Stimulated activated CD8-positive, alpha-beta memory T cell treated with anti-CD3 and anti-CD28 coated beads, Interleukin-15, amount 100 ng/mL, for 1 hour (primary cell): ENCODE measurements at regions not wholly inside any gene's neighbourhood (a gene's known extent, or its start where the extent isn't known, plus 50 kb on each side); places are given as distances from the start of the nearest gene placed in this dataset.

Experiments
- DNase-seq: peaks from one replicate; pipeline ENCODE4 v3.0.0-alpha.2; 2020; ENCODE audit warnings: low read depth

DNA sequence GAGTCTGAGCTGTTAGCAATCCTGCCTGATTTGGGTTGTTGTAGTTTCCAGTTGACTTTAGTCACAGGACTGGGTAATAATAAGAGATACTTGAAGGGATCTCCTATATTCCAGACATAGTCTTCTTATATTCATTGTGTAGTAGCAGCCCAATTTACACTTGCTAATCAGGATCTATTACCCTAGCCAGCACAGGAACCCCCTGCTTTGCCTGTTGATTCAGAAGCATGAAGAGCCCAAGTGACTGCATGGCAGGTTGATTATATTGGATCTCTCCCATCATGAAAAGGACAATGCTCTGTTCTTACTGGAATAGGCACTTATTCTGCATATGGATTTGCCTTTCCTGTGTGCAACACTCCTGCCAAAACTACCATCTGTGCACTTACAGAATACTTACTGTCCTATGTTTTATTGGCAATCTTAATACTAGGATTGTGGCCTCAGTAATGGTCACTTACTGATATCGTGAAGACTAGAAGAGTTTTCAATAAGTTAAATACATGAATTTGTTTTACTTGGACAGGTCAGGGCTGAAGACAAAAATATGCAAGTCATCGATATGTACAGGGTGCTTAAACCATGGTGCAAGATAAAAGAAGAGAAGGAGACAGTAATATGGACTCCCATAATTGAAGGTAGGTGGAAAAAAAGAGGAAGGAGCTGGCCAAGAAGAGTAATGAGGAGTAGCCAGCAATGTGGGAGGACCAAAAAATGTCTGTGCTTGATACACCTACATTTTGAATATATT lies 304.1 kb downstream of the MCTP2 start:
- no peak for DNase-seq

DNA sequence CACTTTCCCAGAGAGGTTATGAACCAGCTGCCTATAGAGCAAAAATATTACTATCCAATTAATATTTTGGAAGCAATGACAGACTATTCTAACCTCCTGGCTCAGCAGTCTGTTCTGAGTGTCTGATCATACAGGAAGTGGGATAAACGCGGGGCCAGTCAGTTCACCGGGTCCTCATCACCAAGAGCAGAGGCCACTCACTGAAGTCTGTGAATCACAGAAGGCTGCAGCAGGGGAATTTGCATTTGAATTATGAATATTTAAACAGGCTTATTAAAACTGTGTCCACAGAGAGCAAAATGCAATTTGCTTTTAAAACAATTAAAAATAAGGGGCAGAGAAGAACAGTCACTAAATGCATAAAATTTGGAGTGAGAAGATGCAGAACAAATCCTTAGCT lies 305.2 kb downstream of the MCTP2 start:
- DNase-seq: no peak

DNA sequence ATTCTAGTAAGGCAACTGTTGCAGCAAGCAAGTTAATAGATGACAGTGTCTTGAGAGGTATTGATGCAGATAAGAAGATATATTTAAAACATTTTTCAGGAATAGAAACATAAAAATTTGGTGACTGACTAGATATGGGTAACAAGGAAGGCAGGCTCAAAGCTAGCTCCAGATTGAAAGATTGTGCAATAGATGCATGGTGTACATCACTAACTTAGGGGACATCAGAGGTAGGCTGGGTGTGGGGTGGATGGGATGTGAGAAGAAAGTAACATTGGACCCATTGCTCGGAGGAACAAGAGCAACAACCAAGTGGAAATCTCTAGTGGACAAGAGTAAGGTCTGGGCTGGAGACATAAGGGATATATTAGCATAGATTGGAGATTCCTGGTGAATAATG lies 306.9 kb downstream of the MCTP2 start:
- DNase-seq: no peak

DNA sequence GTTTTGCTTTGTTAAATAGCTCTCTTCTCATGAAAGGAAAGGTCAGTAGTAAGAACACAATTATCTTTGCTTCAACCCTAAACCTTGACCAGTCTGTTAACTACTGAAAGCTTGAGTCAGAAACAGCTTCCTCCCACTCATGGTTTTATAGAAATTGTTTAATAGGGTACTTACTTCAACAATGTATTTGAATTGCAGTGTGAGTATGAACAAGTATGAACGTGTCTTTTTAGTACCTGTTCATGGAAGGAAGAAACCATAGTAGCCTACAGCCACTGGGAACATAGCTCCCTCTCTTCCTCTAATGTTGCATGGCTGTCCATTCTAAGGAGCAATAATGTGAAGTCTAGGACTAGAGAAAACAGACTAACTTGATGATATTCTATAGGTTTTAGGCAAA lies 311.0 kb downstream of the MCTP2 start:
- no peak for DNase-seq

DNA sequence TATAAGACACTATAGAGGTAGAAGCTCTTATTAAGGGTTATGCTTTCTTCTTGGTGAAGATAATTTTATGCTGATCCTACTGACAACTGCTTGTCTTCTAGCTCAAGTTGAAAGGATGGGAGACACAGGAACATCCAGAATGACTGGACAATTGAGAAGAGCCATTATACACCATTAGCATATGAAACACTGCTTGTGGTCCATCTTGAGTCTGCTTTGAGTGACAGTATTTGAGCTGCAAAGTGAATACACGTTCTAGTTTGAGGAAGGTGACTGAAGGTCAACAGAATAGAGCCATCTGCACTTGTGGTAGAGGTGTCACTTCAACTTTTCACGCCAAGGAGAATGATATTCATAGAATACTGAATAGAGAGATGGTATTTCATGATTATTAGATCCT lies 315.4 kb downstream of the MCTP2 start:
- no peak for DNase-seq

DNA sequence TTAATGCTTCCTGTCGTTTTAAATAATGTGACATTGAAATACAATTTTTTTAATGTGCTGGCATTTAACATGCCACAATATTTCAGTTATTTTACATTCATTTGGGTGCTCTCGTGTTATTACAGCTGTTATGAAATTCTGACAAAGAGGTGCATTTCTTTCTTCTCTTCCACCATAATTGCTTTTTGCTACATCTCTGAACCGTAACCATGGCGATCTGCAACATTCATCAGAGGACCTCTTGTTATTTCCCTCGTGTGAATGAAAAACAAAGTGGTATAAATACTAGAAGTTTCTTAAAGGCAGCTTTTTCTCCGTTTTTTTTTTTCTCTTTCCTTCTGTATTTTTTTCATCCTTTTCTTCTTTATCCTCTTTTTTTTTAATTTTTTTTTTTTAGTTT lies 316.4 kb downstream of the MCTP2 start:
- DNase-seq: no peak

DNA sequence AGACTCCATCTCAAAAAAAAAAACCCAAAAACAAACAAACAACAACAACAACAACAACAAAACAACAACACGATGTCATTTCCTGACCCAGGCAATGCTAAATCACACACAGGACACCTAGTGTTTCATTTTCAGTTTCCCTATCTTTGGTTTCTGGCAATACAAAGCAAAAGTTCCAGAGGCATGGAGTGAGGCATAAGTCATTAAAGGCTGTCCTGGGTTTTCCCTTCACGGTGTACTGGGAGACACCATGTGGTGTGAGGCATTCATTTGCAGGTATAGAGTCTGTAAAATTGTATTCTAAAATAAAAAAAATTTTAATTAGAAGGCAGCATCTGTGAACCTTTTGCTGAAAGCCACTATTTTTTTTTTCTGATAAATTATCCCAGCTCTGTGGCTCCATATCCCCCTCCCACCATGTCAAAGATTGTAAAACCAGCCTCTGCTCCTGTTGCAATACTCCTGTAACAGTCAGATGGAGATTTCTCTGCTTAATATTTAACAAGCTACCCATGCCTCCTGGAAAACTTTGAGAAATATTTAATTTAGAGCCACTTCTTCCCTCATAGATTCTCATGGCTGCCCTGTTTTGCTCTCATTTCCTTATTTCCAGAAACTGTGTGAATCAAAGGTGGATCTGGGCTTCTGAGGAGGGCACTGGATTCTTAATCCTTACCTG lies 324.6 kb downstream of the MCTP2 start:
- DNase-seq: no peak

DNA sequence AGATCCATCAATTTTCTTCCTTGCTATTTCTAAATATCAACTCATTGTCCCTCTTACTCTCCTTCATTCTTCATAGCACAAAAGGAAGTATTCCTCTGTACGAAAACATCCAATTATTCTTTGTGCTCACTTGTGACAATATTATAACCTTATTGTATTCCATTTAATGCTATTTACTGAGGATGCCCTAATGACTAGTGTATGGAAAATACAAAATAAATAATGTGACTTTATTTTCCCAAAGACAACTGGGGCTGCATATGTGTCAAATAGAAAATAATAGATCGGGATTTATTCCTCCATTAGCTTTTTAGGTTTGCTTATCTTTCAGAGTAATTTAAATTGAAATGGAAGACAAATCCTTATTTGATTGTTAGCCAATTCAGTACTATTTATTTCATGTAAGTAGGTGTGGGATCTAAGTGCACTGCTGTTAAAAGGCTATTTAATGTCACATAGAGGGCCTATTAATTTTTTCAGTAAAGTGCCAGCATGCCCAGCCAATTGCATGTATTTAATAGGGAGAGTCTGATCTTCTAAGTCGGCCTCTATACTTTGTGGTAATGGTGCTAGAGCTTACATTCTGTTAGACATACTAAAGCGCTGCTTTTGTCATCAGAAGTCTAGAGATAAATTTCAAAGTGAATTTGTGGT lies 329.8 kb downstream of the MCTP2 start:
- no peak for DNase-seq

DNA sequence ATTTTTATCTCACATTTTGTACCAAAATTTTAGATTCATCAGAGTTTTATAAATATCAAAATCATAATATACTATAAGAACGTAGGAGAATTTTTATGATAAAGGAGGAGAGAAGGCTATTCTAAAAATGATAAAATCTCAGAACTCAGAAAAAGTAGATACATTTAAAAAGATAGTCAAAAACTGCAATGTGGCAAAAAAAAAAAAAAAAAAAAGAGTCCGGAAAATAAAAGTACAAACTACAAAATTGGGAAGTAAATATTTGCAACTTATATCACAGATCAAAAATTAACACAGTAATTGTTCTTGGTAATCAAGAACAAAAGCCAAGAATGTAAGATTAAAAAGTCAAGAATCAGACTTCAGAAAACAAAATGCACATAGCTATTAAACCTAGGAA lies 332.1 kb downstream of the MCTP2 start:
- DNase-seq: no peak

DNA sequence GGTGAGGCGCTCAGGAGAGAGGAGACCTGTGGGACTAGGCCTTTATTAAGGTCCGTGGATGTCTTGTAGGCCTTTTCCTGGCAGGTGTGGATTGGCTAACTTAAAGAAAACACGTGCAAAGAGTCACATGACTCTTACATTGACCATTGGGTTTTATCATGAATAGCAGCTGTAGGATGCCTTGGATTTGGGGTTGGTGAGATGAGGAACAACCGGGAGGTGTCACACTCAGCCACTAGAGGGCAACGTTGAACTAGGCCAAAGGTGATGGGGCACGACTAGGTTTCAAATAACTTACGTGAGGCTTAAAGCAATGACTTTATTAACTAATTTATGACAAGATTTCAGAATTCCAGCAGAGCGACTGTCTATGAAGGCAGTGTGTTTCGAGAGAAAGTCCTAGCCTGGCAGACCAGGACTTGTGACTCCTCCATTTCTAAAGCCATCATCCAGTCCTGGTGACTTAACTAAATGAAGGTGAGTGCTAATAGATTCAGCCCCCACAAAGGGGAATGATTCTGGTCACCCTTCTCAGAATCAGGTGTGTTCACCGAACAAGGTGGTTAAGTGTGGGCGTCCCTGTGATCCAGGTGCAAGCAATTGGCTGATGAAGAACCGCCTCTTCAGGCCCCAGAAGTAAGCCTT lies 345.6 kb downstream of the MCTP2 start:
- DNase-seq: no peak

DNA sequence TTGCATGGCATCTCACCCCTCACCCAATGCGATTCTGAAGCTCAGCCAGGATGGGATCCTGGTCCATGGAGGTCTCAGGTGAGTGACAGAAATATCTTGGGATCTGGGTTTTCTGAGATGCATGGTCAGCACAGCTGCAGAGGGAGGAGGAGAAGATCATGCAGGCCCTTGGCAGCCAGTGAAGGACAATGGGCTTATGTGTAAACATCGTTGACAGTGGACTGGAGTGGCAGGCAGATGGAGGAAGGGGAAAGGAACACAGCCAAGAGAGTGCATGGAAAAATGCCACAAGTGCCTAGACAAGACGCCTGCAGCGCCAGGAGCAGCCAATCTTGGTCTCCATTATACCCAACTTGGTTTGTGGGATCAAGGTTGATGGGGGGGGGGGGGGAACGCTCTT lies 347.9 kb downstream of the MCTP2 start:
- DNase-seq: no peak

DNA sequence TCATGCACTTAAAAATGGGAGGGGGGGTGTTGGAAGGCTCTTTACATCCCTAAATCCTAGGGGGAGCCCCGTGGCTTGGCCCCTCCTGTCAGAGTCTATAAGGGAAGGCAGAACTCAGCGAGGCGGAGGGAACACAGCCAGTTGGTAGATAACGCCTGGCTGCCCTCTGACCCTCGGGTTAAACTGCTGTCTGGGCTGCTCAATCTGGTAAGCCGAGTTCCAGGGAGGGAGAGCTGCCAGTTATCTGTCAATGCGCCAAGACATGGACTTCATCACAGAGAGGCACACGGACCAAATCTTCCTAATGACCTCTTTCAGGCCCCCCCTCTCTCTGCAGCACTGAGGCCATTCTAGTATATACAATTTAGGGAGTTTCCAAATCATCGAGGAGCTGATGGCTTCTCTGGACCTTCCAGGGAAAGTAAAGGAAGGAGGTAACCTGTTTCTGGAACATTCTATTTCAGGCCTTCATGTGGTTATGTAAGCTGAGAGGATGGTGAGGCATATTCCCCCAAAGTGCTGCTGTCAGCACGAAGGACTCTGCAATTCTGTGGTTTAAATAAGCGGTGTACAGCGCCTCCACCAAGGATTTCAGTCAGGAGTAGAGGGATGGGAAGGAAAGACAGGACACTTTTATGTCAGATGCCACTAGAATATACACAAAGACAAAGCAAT lies 349.0 kb downstream of the MCTP2 start:
- no peak for DNase-seq

DNA sequence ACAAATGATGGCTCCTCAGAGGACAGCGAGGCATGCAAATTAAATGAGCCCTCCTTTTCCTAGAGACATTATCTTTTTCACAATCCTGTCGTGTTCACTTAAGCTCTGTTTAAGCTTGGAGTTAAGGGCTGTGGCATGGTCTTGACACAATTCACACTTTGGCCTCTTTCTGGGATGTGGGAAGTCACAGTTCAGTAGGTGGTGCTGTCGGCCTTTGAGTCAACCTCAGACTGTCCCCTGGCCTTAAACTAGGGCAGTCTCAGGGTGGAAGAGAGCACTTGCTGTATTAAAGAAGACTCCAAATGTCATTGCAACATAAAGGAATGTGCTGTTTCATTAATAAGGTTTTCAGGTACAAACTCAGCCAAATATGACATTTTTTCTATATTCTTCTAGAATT lies 351.0 kb downstream of the MCTP2 start:
- DNase-seq: no peak

DNA sequence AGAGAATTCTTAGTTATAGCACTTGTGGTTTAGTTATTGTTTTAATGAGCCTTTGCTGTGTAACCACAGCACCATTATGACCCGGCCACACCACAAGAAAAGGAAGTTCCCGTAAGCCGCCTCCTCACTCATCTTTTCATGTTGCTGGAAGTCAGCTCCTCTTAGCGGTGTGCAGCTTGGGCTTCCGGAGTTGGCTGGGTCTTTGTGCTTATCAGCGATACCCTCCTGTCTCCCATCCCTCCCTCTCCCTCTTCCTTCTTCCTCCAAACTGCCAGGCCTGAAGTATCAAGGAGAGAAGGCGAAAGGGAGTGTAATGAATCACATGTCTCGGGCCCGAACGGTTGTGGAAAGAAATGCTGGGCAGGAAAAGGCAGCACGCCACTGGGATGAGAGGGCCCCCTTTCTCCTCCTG lies 353.5 kb downstream of the MCTP2 start:
- DNase-seq: no peak

DNA sequence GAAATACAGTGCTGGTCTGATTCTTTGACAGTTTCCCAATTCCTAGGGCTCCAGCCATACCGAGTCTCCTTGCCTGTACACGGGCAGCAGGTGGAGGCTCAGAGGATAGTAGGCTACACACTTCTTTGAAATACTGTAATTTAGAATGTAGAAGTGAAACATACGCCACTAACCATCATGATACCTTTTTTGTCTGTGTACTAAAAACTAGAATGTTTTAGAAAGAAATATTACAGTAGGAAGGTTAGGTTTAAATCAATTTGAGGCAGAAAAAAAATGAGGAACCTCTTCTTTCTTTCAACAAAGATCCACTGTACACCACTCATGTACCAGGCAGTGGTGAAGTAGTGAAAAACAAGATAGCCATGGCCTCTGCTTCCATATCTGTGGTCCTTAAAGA lies 354.7 kb downstream of the MCTP2 start:
- no peak for DNase-seq

DNA sequence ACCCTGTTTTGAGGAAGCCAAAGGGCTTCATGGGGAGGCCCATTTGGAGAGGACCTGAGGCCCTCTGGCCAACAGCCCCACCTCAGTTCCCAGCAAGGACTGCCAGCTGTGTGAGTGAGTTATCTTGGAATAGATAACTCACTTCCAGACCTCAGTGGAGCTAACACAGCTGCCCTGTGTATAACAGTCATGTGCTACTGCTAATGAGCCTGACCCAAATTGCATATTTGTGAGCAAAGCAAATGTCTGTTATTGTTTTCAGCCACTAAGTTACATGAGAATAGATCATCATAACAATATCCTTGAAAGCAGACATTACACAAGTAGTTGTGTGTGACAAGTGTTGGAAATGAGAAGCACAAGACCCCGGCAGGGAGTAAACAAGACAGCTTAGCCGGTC lies 355.8 kb downstream of the MCTP2 start:
- no peak for DNase-seq

DNA sequence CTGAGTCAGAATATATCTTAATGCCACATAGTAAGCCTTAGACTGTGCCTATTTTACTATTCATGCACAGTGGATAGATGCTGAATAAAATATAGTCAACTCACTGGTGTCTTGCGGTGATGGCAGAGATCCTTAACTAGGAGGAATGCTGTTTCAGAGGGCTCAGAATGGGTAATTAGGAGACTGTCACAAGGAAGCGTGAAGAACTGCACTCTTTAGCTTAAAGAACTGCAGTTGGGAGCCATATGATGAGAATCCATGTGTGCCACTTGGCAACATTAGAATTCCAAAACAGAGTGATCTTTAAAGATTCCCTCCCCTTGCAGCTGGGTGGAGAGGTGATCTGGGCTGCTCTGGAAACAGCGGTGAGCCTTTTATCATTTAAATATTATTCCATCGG lies 357.6 kb downstream of the MCTP2 start:
- no peak for DNase-seq

DNA sequence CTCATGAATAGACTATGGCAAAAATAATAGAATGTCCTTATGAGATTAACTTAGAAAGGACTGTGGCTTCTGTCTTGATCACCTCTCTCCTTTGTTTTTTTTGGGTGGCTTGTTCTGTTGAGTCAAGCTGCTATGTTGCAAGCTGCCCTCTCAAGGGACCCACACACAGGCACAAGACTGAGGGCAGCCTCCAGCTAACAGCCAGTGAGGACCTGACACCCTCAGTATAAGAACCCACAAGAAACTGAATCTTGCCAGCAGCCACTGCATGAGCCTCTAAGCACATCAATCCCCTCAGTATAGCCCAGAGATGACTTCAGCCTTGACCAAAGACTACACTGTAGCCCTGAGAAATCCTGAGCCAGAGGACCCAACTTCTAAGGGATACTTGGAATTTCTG lies 361.1 kb downstream of the MCTP2 start:
- DNase-seq: no peak

DNA sequence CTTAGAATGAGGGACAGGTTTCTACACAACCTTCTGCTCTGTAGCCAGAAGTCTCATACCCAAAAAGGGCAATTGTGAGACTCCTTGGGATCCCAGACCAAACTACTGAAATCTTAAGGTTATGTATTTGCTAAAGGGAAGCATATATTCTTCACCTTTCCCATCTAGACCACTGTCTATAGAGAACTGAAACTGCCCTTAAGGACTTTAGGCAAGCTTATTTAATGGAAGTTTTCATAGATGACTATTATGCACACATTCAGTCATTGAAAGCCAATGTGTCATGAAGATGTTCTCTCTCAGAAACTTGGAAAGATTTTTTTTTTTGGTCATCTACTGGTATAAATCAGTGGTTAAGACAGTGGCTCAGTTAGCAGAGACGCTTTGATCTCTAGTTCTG lies 365.3 kb downstream of the MCTP2 start:
- no peak for DNase-seq

DNA sequence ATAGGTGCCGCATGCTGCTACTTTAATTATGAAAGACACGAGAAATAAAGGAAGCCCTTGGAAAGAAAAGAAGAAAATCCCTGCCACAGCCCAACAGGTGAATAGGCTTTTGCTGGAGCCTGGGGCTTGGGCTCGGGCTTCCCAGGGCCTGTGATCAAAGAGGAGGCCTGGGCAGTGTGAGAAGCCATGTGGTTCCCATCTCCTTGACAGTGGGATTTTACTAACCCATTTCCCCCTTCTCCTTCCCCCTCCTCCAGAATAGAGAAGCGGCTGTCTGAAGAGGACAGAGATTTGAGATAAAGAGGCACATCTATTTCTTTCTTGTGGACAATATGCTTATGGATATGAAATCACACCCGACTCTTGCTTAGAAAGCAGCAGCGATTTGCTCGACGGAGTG lies 369.1 kb downstream of the MCTP2 start:
- DNase-seq: no peak

DNA sequence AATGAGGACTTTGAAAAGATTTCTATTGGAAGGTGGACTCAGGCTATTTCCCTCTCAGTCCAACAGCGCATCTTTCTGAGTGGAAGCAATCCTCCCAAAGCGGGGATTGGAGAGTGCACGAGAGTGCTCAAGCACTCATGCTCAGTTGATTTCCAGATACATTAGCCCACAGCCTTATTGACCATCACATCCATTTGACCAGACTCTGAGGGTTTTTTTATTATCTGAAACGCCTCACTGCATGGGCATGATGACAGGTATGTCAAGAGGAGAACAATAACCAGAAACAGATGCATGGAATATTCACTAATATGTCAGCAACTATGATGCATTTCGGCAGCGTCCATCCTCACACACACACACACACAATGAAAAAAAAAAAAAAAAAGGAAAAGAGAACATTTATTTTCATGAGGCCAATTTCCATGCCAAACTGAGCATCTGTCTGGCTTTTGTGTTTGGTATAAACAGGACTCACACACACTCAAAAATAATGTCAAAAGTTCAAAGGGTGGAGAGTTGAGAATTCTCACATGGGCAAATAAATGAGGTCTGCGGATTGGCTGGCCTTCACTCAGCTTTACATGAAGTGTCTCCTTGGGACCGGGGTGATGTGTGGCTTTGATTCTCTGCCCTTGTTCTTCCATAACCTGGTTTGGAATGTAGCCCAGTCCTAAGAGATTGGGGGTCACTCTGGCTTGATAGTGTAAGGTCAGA lies 371.6 kb downstream of the MCTP2 start:
- DNase-seq: no peak

DNA sequence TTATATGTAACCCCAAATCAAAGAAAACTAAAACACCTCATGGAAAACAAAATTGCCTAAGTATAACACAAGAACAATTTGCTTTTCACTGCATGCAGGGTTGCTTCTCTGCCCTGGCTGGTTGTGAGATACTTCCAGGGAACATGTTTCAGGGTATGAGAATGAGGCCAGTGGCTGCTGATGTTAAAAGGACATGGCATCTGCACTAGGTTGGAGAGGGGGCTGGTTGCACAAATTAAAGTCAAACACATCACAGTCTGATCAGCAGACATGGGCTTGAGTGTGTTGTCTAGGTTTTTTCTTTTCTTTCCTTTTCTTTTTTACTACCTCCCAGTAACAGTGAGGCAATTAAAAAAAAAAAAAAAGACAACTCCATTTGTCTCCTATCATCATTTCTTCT lies 374.9 kb downstream of the MCTP2 start:
- no peak for DNase-seq
